Pancreas (tissue), 10 donors: ENCODE measurements at regions not wholly inside any gene's neighbourhood (a gene's known extent, or its start where the extent isn't known, plus 50 kb on each side); places are given as distances from the start of the nearest gene placed in this dataset.
"Not testable (repeated sequence)": the region's sequence is repeated elsewhere in the genome, so short reads cannot be mapped to it uniquely, and the experiment has no call there.

ENCODE experiments used
- ATAC-seq, 4 donors: fragments of 200-7000 bp; cut with Tn5 transposase; one replicate each; pipeline versions ENCODE4 v1.8.0 to v1.9.1; 2020; ENCODE audit warnings: mild to moderate bottlenecking in 4 of 4, moderate library complexity in 4 of 4
- DNase-seq, 6 donors: peaks; one replicate each; pipeline ENCODE4 v3.0.0-alpha.2; 2020
- FAIRE-seq: peaks from 2 replicates; lab custom pipeline; 2012; peaks lifted over from hg19 to GRCh38; lab: Jason Lieb, UNC
- H3K27ac ChIP-seq, 4 donors: fragments of 200-600 bp; sonication (generic); 1 replicate in 3 of 4; 2 replicates in 1 of 4; pipeline versions ENCODE4 v1.5.0 to v1.8.0; 2020
- H3K27me3 ChIP-seq, 4 donors: fragments of 200-600 bp; one replicate each; pipeline ENCODE4 v1.8.0; 2021
- H3K36me3 ChIP-seq, 3 donors: fragments of 200-600 bp; sonication (generic) in 1 of 3; one replicate each; pipeline versions ENCODE4 v1.5.0 to v1.8.0; 2020 to 2021
- H3K4me1 ChIP-seq, 3 donors: fragments of 200-600 bp; one replicate each; pipeline ENCODE4 v1.8.0; 2021
- H3K4me3 ChIP-seq, 4 donors: fragments of 200-600 bp; sonication (generic) in 2 of 4; one replicate each; pipeline versions ENCODE4 v1.5.0 to v1.8.0; 2020 to 2021
- H3K9me3 ChIP-seq, 4 donors: fragments of 200-600 bp; one replicate each; pipeline ENCODE4 v1.8.0; 2021
- WGBS, 2 donors: extraction: QIAGEN DNeasy Blood & Tissue Kit; methylation state at CpG; one replicate each; pipeline ENCODE4 v1.1.7; 2013; 5-methylcytosine and 5-hydroxymethylcytosine counted together
- intact Hi-C, 3 donors: fragments of 100-400 bp; cut with DNase I; formaldehyde crosslinking; loops; one replicate each; pipeline versions ENCODE4 v1.11.1 to v1.14.2; 2022
- TF ChIP-seq, protein P1 (sequence below), 4 donors: fragments of 200-600 bp; sonication (generic) in 3 of 4; IDR thresholded peaks; one replicate each; pipeline versions ENCODE4 v1.5.0 to v1.8.0; 2021; ENCODE audit warnings: antibody characterized with exemption in 4 of 4
- donor health status: healthy with polysubstance abuse.
- donor health status: DM: no; HTN: no; CAD: no; lungs with moderate emphysema.
- donor health status: DM: no; HTN: no; CAD: no.
- donor health status: control.
- donor health status: control.
- donor health status: Bipolar disorder and iron deficiency.
- donor health status: DM: yes; HTN: yes; CAD: no.
- donor health status: DM: no; HTN: no; CAD: no.
- donor health status: DM: no; HTN: no; CAD: no.
- donor health status: DM: yes; HTN: yes; CAD: no.

DNA sequence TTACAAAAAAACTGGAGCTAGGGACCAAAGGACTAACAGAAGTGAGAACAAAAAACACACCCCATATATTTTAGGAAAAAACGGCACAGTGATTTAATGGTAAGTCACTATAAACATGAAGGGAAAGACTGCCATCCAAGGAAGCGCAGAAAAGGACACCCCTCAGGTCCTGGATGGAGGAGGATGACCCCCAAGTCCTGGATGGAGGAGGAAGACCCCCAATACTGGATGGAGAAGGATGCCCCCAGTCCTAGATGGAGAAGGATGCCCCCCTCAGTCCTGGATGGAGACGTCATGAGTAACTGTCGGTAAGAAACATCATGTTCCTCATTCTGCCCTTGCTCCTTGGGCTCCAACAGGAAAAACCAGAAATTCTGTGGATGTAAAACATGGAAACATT, 89.9 kb downstream of the POTEG start:
- 34 to 44% methylated on average over 4 of the region's 4 CpGs for WGBS, 2 donors
- H3K27ac ChIP-seq, H3K9me3 ChIP-seq, intact Hi-C loops, H3K27me3 ChIP-seq, FAIRE-seq, ATAC-seq, DNase-seq, H3K4me3 ChIP-seq, H3K4me1 ChIP-seq, H3K36me3 ChIP-seq: not testable (repeated sequence)

DNA sequence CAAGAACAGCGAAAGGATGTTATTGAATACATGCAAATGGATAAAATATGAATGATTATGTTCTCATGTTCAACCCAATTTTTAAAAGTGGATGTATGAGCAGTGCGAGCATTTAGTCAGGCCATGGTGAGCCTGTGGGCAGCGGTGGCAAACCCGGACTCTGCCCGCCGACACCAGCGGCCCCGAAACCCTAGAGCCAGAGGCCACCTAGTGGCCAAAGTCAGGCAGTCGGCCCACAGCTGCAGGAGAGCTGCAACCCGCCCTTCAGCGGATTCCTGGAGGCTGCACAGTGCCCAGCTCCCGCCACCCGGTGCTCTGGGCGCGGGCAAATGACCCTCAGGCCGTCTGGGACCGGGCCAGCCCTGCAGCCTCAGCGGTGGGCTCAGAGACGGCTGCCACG, 89.5 kb downstream of the POTEG start:
- H3K4me3 ChIP-seq, intact Hi-C loops, H3K36me3 ChIP-seq, H3K4me1 ChIP-seq, H3K27me3 ChIP-seq, FAIRE-seq, H3K27ac ChIP-seq, DNase-seq, H3K9me3 ChIP-seq: not testable (repeated sequence)
- WGBS, 2 donors: 58 to 59% methylated on average over 2 of the region's 20 CpGs
- peak; percentile 63 to 92 (median 88) for ATAC-seq
- TF ChIP-seq, protein P1, sequence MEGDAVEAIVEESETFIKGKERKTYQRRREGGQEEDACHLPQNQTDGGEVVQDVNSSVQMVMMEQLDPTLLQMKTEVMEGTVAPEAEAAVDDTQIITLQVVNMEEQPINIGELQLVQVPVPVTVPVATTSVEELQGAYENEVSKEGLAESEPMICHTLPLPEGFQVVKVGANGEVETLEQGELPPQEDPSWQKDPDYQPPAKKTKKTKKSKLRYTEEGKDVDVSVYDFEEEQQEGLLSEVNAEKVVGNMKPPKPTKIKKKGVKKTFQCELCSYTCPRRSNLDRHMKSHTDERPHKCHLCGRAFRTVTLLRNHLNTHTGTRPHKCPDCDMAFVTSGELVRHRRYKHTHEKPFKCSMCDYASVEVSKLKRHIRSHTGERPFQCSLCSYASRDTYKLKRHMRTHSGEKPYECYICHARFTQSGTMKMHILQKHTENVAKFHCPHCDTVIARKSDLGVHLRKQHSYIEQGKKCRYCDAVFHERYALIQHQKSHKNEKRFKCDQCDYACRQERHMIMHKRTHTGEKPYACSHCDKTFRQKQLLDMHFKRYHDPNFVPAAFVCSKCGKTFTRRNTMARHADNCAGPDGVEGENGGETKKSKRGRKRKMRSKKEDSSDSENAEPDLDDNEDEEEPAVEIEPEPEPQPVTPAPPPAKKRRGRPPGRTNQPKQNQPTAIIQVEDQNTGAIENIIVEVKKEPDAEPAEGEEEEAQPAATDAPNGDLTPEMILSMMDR (IDR thresholded peaks at IDR 0.05): peak in 1 of 4 donors; percentile 8

DNA sequence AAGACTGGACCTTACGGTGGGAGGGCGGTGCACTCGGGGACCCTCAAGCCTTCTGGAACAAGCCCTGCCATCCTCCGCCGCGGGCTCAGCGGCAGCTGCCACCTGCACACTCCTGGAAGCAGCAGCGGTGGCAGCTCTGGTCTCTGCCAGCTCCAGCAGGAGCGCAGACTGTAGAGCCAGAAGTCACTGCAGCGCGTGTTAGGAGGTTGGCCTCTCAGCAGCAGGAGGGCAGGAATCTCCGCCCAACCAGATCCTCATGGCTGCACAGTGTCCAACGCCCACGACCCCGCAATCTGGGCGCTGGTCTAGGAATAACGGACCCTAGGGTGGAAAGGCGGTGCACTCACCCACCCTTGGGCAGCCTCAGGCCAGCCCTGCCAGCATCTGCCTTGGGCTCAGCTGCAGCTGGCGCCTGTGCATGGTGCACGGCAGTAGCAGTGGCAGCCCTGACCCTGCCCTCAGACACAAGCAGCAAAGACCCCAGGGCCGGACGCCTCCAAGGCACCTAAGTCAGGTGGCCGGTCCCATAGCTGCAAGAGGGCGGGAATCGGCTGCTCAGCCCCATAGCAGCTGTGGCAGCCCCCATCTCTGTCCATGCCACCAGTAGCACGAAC, 88.7 kb downstream of the POTEG start:
- DNase-seq, intact Hi-C loops, H3K4me3 ChIP-seq, FAIRE-seq, ATAC-seq, H3K9me3 ChIP-seq, H3K27ac ChIP-seq, H3K4me1 ChIP-seq, H3K27me3 ChIP-seq, H3K36me3 ChIP-seq: not testable (repeated sequence)
- WGBS, 2 donors: 56 to 61% methylated on average over 6 to 9 of the region's 26 CpGs

DNA sequence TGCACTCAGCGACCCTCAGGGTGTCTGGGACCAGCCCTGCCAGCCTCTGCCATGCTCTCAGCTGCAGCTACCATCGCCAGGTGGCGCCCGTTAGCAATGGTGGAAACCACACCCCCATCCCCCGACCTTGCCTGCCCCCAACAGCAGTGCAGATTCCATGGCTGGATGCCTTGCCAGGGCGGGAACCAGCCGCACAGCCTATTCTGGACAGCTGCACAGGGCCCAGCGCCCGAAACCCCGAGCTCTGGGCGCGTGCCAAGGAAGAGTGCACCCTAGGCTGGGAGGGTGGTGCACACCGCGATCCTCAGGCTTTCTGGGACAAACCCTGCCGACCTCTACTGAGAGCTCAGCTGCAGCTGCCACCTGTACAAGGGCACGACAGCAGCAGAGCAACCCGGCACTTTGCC, 88.1 kb downstream of the POTEG start:
- H3K4me3 ChIP-seq, intact Hi-C loops, H3K36me3 ChIP-seq, H3K27me3 ChIP-seq, H3K9me3 ChIP-seq, FAIRE-seq, H3K4me1 ChIP-seq, H3K27ac ChIP-seq: not testable (repeated sequence)
- DNase-seq: peak in 3 of 6 donors; percentile 12 to 77 (median 49)
- 51 to 61% methylated on average over 12 of the region's 17 CpGs for WGBS, 2 donors
- peak; percentile 76 to 98 (median 92) for ATAC-seq

DNA sequence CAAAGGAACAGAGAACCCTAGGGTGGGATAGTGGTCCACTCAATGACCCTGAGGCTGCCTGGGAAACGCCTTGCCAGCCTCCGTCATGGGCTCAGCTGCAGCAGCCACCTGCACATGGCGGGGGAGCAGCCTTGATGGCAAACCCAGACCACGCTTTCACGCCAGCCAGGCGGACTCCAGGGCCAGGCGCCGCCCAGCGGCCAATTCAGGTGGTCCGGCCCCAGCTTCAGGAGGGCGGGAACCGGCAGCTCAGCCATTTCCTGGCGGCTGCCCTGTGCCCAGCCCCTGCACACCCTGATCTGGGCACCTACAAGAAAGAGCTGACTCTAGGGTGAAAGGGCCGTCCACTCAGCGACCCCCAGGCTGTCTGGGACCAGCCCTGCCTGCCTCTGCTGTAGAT, 87.5 kb downstream of the POTEG start:
- H3K27me3 ChIP-seq, DNase-seq, intact Hi-C loops, H3K4me3 ChIP-seq, H3K9me3 ChIP-seq, H3K36me3 ChIP-seq, FAIRE-seq, H3K27ac ChIP-seq, H3K4me1 ChIP-seq: not testable (repeated sequence)
- peak in 1 of 4 donors; percentile 29 for ATAC-seq
- WGBS, 2 donors: no CpG with 5 or more reads among the region's 15 CpGs

DNA sequence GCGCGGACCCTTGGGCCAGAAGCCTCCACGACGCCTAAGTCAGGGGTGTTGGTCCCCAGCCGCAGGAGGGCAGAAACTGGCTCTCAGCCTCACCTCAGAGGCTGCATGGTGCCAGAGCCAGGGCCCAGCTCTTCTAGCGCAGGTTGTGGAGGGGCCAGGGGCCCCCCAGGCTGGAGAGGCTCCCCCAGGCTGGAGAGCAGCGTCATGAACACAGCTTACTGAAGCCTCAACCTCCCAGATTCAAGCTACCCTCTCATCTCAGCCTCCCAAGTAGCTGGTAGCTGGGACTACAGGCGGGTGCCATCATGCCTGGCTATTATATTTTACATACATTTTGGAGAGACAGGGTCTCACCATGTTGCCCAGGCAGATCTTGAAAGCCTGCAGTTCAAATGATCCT, 87.0 kb downstream of the POTEG start:
- H3K27me3 ChIP-seq, H3K4me1 ChIP-seq, H3K9me3 ChIP-seq, FAIRE-seq, H3K4me3 ChIP-seq, H3K36me3 ChIP-seq, intact Hi-C loops, H3K27ac ChIP-seq, ATAC-seq: not testable (repeated sequence)
- WGBS, 2 donors: 0 to 7% methylated on average over 1 of the region's 8 CpGs
- DNase-seq: peak in 2 of 6 donors; percentile 11 to 62
